K562 (cell line): ENCODE measurements at regions not wholly inside any gene's neighbourhood (a gene's known extent, or its start where the extent isn't known, plus 50 kb on each side); places are given as distances from the start of the nearest gene placed in this dataset.

Source experiments
- ATAC-seq: fragments of 200-7000 bp; cut with Tn5 transposase; 3 replicates; pipeline ENCODE4 v1.9.1; 2020; ENCODE audit warnings: moderate library complexity
- BruUV-seq: library from RNA; stranded (reverse); fragments of 400-500 nt; replicated peaks from 2 replicates; lab custom pipeline; 2021; lab: Mats Ljungman, UMichigan
- CTCF ChIA-PET: fragments of 300-600 bp; formaldehyde crosslinking; extraction: SDS; loops from one replicate; lab custom pipeline; 2021; ENCODE audit warnings: low intra/inter-chr PET ratio; lab: Yijun Ruan, JAX
- POLR2A ChIA-PET: fragments of 300-600, 350-650 bp; sonication (Branson Sonifier 250); formaldehyde crosslinking; extraction: SDS; loops from one replicate; lab custom pipeline; 2021; ENCODE audit warnings: antibody characterized with exemption, inconsistent platforms; lab: Yijun Ruan, JAX
- DNase-seq, 4 experiments: peaks; one replicate each; pipeline versions ENCODE4 v3.0.0 to v3.0.0-alpha.2; 2011 to 2018; ENCODE audit warnings: low spot score in 3 of 4, mixed read lengths in 3 of 4; ENCODE audit errors: extremely low read depth in 1 of 4
- FAIRE-seq: peaks from 2 replicates; lab custom pipeline; 2011; peaks lifted over from hg19 to GRCh38; lab: Jason Lieb, UNC
- H2AFZ ChIP-seq: 2 replicates; pipeline ENCODE4 v1.6.0; 2011; ENCODE audit warnings: low read depth, low read length, control low read depth, inconsistent platforms
- H3K27ac ChIP-seq: fragments of 200-600 bp; 3 replicates; pipeline ENCODE4 v1.8.0; 2011; ENCODE audit warnings: low read depth, mild to moderate bottlenecking, control low read depth, inconsistent platforms, low read length, moderate library complexity, mixed read lengths; ENCODE audit errors: extremely low read depth
- H3K27me3 ChIP-seq, 2 experiments: fragments of 300-600 bp in 1 of 2; 2 replicates in 1 of 2; 3 replicates in 1 of 2; pipeline versions ENCODE4 v1.6.0 to v1.8.0; 2011; ENCODE audit warnings: inconsistent platforms in 2 of 2, low read length in 2 of 2, mild to moderate bottlenecking in 1 of 2, mixed read lengths in 1 of 2, moderate library complexity in 1 of 2; ENCODE audit not compliant: control insufficient read depth in 2 of 2, insufficient read depth in 2 of 2
- H3K36me3 ChIP-seq: fragments of 300-600 bp; 3 replicates; pipeline ENCODE4 v1.8.0; 2011; ENCODE audit warnings: mild to moderate bottlenecking, low read length, inconsistent platforms; ENCODE audit not compliant: control insufficient read depth, insufficient read depth
- H3K4me1 ChIP-seq, 2 experiments: fragments of 200-600 bp in 1 of 2; replicated peaks in 1 of 2; 2 replicates in 1 of 2; 3 replicates in 1 of 2; pipeline versions ENCODE4 v1.5.1 to v1.8.0; 2011; ENCODE audit warnings: inconsistent platforms in 2 of 2, low read length in 2 of 2, mild to moderate bottlenecking in 1 of 2, mixed read lengths in 1 of 2, moderate library complexity in 1 of 2; ENCODE audit not compliant: control insufficient read depth in 2 of 2, insufficient read depth in 2 of 2
- H3K4me2 ChIP-seq: 2 replicates; pipeline ENCODE4 v1.6.1; 2011; ENCODE audit warnings: low read length, control low read depth, inconsistent platforms, mixed read lengths; ENCODE audit not compliant: insufficient read depth
- H3K4me3 ChIP-seq: fragments of 200-600 bp; sonication (generic), shearing (Covaris generic); 2 replicates; pipeline ENCODE4 v1.5.1; 2016; ENCODE audit warnings: control low read depth, inconsistent platforms
- H3K79me2 ChIP-seq: fragments of 200-600 bp; 3 replicates; pipeline ENCODE4 v1.8.0; 2011; ENCODE audit warnings: low read length, inconsistent platforms; ENCODE audit not compliant: control insufficient read depth, insufficient read depth
- H3K9ac ChIP-seq, 2 experiments: 2 replicates each; pipeline versions ENCODE4 v1.6.0 to v1.6.1; 2011; ENCODE audit warnings: low read depth in 2 of 2, low read length in 2 of 2, control low read depth in 1 of 2, inconsistent platforms in 1 of 2, mild to moderate bottlenecking in 1 of 2, mixed read lengths in 1 of 2; ENCODE audit not compliant: insufficient read depth in 1 of 2
- H3K9me1 ChIP-seq: one replicate; pipeline ENCODE4 v1.6.0; 2011; ENCODE audit warnings: inconsistent platforms, mild to moderate bottlenecking, low read length, moderate library complexity; ENCODE audit not compliant: control insufficient read depth, insufficient read depth
- H3K9me3 ChIP-seq: replicated peaks from 2 replicates; pipeline ENCODE4 v1.5.1; 2011; ENCODE audit warnings: low read depth, low read length, inconsistent platforms; ENCODE audit not compliant: control insufficient read depth, insufficient read depth
- H4K20me1 ChIP-seq: replicated peaks from 2 replicates; pipeline ENCODE4 v1.6.1; 2011; ENCODE audit warnings: low read length, inconsistent platforms, mixed read lengths; ENCODE audit not compliant: control insufficient read depth, insufficient read depth
- CBFA2T3 ChIP-seq: fragments of 450-650 bp; IDR thresholded peaks from 2 replicates; pipeline ENCODE4 v1.6.1; 2017
- CBX8 ChIP-seq: fragments of 200-600 bp; sonication (generic); IDR thresholded peaks from 2 replicates; pipeline ENCODE4 v1.6.1; 2012; ENCODE audit warnings: borderline replicate concordance, mixed run types, low read depth, mild to moderate bottlenecking, moderate library complexity, mixed read lengths, low read length, control low read depth, inconsistent platforms; ENCODE audit not compliant: poor library complexity, severe bottlenecking; ENCODE audit errors: extremely low read depth
- LCOR ChIP-seq: sonication (generic); formaldehyde crosslinking; IDR thresholded peaks from 2 replicates; pipeline ENCODE4 v1.8.0; 2022; ENCODE audit warnings: mild to moderate bottlenecking, missing genetic modification reagents
- MCM2 ChIP-seq: fragments of 450-650 bp; IDR thresholded peaks from 2 replicates; pipeline ENCODE4 v1.6.1; 2017; ENCODE audit warnings: low read depth, mild to moderate bottlenecking
- NCOA1 ChIP-seq: fragments of 450-650 bp; IDR thresholded peaks from 2 replicates; pipeline ENCODE4 v1.6.1; 2016; ENCODE audit warnings: low read depth
- NFXL1 ChIP-seq: fragments of 450-650 bp; formaldehyde crosslinking; IDR thresholded peaks from 2 replicates; pipeline ENCODE4 v1.4.0; 2021; ENCODE audit warnings: mild to moderate bottlenecking
- NR2C2 ChIP-seq, 2 experiments: fragments of 200-800 bp in 1 of 2; sonication (Bioruptor generic) in 1 of 2; sonication (generic) in 1 of 2; formaldehyde crosslinking in 1 of 2; IDR thresholded peaks; 2 replicates each; pipeline versions ENCODE4 v1.6.1 to v1.8.0; 2016 to 2022; ENCODE audit warnings: mild to moderate bottlenecking in 1 of 2, missing compliant biosample characterization in 1 of 2, missing genetic modification characterization in 1 of 2, missing genetic modification reagents in 1 of 2
- NR4A1 ChIP-seq, 2 experiments: fragments of 250-450 bp in 1 of 2; fragments of 450-650 bp in 1 of 2; sonication (Bioruptor Pico) in 1 of 2; IDR thresholded peaks; 2 replicates each; pipeline versions ENCODE4 v1.4.0 to v1.6.1; 2016 to 2020; ENCODE audit warnings: mild to moderate bottlenecking in 2 of 2, missing compliant biosample characterization in 1 of 2, missing genetic modification characterization in 1 of 2, moderate library complexity in 1 of 2
- POLR2H ChIP-seq: IDR thresholded peaks from 2 replicates; pipeline ENCODE4 v1.6.1; 2016; ENCODE audit warnings: missing genetic modification characterization, low read depth, mild to moderate bottlenecking, control low read depth, missing compliant biosample characterization, moderate library complexity
- TBL1XR1 ChIP-seq, 2 experiments: IDR thresholded peaks; 2 replicates each; pipeline ENCODE4 v1.6.1; 2012; ENCODE audit warnings: improper control_type of control experiment in 2 of 2, low read length in 2 of 2, mild to moderate bottlenecking in 1 of 2
- U2AF1 ChIP-seq: fragments of 200-400 bp; formaldehyde crosslinking; optimal IDR thresholded peaks from 2 replicates; pipeline ENCODE3; 2017; ENCODE audit warnings: mild to moderate bottlenecking, low read depth, low read length, moderate library complexity
- ZNF444 ChIP-seq: fragments of 250-450 bp; sonication (Bioruptor Pico); IDR thresholded peaks from 2 replicates; pipeline ENCODE4 v1.4.0; 2020; ENCODE audit warnings: mild to moderate bottlenecking, moderate library complexity
- ZNF699 ChIP-seq: fragments of 250-450 bp; sonication (Bioruptor Pico); IDR thresholded peaks from 2 replicates; pipeline ENCODE4 v1.8.0; 2021; ENCODE audit warnings: mild to moderate bottlenecking, moderate library complexity; ENCODE audit not compliant: insufficient replicate concordance
- WGBS: fragments of 100-300 bp; shearing (Covaris generic); methylation state at CpG from one replicate; pipeline ENCODE4 v1.1.6; 2016; ENCODE audit warnings: low coverage, mixed read lengths; ENCODE audit not compliant: insufficient coverage; ENCODE audit errors: missing lambda C conversion rate; 5-methylcytosine and 5-hydroxymethylcytosine counted together
- in situ Hi-C: fragments of 300-500 bp; cut with MboI; formaldehyde crosslinking; loops from 4 replicates; pipeline ENCODE4 v1.15.0; 2018; ENCODE audit warnings: inconsistent platforms, mixed read lengths
- intact Hi-C: fragments of 100-400 bp; cut with micrococcal nuclease; formaldehyde crosslinking; loops from 2 replicates; pipeline ENCODE4 v1.14.2; 2022
- TF ChIP-seq, protein P1 (sequence below): fragments of 450-650 bp; IDR thresholded peaks from 2 replicates; pipeline ENCODE4 v1.6.1; 2016; ENCODE audit warnings: borderline replicate concordance
- TF ChIP-seq, protein P2 (sequence below): fragments of 250-450 bp; sonication (Bioruptor Pico); IDR thresholded peaks from 2 replicates; pipeline ENCODE4 v1.4.0; 2020; ENCODE audit warnings: mild to moderate bottlenecking, moderate library complexity, borderline replicate concordance

DNA sequence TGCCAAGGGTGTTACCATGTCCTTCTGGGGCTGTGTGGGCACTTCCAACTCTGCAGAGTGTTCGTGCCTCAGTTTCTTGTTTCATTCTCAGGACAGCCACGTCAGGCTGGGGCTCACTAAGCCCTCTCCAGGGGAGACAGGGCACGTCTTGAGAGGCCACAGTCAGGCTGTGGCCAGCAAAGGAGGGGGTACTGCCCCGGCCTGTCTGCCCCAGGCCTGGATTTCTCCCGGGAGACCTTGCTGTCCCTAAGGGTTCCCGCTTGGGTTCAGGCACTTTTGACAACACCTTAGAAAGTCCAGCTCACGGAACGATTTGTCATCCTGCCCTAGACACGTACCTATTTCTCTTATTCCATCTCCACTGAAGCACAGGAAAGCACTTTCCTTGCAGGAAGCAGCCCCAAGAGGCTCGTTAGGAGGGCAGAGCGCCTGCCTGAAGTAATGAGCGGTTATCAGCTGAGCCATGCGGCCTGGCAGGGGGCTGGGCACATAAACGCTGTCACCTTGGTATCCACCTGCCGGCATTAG lies 290.4 kb upstream of the RTL1 start:
- ATAC-seq = no peak
- BruUV-seq = no TSS peak
- no peak overlapping the region for H3K4me2 ChIP-seq
- no peak for DNase-seq
- no peaks in the 10 kb centered on the region for H3K9me3 ChIP-seq
- FAIRE-seq = no peak
- H3K27me3 ChIP-seq = peaks cover 3 to 45% of the 10 kb centered on the region in 2 experiments; a peak in 3 of 5 replicates
- H3K9me1 ChIP-seq = no peaks in the 10 kb centered on the region
- intact Hi-C loops (no loop called here), in situ Hi-C loops (no loop called here)
- no peak for TF ChIP-seq CBX8
- TF ChIP-seq, protein P1, sequence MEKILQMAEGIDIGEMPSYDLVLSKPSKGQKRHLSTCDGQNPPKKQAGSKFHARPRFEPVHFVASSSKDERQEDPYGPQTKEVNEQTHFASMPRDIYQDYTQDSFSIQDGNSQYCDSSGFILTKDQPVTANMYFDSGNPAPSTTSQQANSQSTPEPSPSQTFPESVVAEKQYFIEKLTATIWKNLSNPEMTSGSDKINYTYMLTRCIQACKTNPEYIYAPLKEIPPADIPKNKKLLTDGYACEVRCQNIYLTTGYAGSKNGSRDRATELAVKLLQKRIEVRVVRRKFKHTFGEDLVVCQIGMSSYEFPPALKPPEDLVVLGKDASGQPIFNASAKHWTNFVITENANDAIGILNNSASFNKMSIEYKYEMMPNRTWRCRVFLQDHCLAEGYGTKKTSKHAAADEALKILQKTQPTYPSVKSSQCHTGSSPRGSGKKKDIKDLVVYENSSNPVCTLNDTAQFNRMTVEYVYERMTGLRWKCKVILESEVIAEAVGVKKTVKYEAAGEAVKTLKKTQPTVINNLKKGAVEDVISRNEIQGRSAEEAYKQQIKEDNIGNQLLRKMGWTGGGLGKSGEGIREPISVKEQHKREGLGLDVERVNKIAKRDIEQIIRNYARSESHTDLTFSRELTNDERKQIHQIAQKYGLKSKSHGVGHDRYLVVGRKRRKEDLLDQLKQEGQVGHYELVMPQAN = no peak
- TF ChIP-seq, protein P2, sequence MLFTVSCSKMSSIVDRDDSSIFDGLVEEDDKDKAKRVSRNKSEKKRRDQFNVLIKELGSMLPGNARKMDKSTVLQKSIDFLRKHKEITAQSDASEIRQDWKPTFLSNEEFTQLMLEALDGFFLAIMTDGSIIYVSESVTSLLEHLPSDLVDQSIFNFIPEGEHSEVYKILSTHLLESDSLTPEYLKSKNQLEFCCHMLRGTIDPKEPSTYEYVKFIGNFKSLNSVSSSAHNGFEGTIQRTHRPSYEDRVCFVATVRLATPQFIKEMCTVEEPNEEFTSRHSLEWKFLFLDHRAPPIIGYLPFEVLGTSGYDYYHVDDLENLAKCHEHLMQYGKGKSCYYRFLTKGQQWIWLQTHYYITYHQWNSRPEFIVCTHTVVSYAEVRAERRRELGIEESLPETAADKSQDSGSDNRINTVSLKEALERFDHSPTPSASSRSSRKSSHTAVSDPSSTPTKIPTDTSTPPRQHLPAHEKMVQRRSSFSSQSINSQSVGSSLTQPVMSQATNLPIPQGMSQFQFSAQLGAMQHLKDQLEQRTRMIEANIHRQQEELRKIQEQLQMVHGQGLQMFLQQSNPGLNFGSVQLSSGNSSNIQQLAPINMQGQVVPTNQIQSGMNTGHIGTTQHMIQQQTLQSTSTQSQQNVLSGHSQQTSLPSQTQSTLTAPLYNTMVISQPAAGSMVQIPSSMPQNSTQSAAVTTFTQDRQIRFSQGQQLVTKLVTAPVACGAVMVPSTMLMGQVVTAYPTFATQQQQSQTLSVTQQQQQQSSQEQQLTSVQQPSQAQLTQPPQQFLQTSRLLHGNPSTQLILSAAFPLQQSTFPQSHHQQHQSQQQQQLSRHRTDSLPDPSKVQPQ (CRISPR knock-in tag) = no peak
- TF ChIP-seq NFXL1 (CRISPR knock-in tag) = no peak
- no peak for TF ChIP-seq U2AF1
- TF ChIP-seq LCOR = no peak
- no peak for TF ChIP-seq ZNF444 (CRISPR knock-in tag)
- no peak for TF ChIP-seq NCOA1
- TF ChIP-seq NR2C2 (CRISPR knock-in tag; IDR thresholded peaks at IDR 0.05) = no peak
- no peak for TF ChIP-seq NR2C2 (tag; IDR thresholded peaks at IDR 0.05)
- TF ChIP-seq POLR2H (tag) = no peak
- no peak for TF ChIP-seq CBFA2T3
- no peak for TF ChIP-seq MCM2
- TF ChIP-seq NR4A1 (CRISPR knock-in tag; IDR thresholded peaks at IDR 0.05) = no peak
- no peak for TF ChIP-seq NR4A1 (tag; IDR thresholded peaks at IDR 0.05)
- TF ChIP-seq ZNF699 (CRISPR knock-in tag) = no peak
- TF ChIP-seq TBL1XR1 (IDR thresholded peaks at IDR 0.05; ENCODE audit: low read length in 2 of 2) = no peak
- TF ChIP-seq, all 486 proteins: peak for 0
- Histone ChIP-seq H3K79me2 (no peaks in the 10 kb centered on the region), H3K4me3 (no peak overlapping the region), H3K36me3 (no peaks in the 10 kb centered on the region), H2AFZ (no peak overlapping the region), H3K4me1 (peaks cover 0 to 4% of the 10 kb centered on the region in 2 experiments; a peak in 3 of 5 replicates), H3K9ac (no peak overlapping the region), H4K20me1 (no peaks in the 10 kb centered on the region), H3K27ac (no peak overlapping the region)
- 5% methylated on average over 14 of the region's 15 CpGs for WGBS
- CTCF ChIA-PET = no interaction called here
- POLR2A ChIA-PET = no interaction called here
